HG03039 (cell line): ENCODE measurements at regions not wholly inside any gene's neighbourhood (a gene's known extent, or its start where the extent isn't known, plus 50 kb on each side); places are given as distances from the start of the nearest gene placed in this dataset.

Experiments
- ATAC-seq: cut with Tn5 transposase; IDR thresholded peaks from one replicate; pipeline ENCODE4 v1.9.1; 2021; ENCODE audit warnings: mild to moderate bottlenecking, moderate library complexity; ENCODE audit not compliant: unreplicated experiment

DNA sequence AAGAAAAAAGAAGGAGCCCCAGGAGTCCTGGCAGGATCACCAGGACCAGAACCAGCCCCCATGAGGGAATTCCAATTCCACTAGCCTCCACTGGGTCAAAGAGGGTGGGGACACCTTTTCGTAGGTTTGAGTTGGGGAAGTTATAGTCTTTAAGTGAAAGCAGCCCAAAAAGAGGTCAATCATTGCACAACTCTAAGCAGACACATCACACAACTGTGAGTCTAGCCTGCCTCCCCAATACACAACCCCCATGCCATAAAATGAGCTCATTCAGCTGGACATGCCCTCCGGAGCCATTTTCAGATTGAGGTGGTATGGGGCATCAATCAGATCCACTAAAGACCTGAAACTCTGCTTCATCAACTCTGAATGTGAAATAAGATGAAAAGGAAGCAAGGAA is 179.9 kb downstream of the NPHP4 start:
- no peak for ATAC-seq

DNA sequence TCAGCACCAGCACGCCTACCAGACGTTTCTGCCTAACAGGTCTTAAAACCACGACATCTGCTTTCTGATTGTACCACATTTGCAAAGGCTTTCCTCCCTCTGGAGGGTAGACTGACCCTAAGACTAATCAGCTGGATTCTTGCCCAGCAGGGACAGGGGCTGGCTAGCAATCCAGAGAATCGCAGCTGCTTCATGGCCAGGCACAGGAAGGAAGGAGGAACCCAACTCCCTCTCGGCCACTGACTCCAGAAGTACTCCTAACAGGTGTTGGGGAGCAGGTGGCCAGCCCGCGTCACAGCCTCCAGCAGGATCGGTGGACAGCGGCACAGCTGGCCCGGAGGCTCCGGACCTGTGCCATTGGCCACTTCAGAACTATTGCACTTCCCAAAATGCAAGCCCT is 180.8 kb downstream of the NPHP4 start:
- no peak for ATAC-seq

DNA sequence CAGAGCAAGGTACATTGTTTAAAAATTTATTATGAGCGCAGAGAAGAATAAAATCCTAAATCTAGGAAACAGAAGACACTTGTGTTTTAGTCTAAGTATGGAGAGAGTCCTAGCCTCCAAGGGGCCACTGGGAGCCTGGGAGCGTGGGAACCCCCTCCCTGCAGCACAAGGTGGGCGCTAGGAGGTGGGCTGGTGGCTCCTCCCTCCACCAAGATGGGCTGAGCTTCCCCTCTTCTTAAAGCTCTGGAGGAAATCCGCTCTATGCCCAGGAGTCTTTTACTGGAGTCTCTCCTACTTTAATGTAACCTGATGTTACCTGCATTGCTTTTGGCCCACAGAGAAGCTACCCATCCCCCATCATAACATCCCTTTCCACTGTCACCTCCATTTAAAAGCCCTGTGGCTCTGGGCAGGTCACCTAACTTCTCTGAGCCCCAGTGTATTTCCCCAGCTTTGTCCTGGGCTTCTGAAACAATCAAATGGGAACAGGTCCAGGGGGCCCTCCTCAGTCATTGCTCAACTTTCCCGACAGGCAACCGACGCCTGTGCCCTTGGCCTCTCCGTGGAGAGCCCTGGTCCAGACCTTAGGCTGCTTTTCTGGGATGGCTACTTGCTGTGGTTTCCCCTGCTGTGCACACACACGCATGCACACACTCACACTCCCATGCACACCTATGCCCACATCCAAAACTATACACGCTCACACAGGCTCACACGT is 181.5 kb downstream of the NPHP4 start:
- no peak for ATAC-seq

DNA sequence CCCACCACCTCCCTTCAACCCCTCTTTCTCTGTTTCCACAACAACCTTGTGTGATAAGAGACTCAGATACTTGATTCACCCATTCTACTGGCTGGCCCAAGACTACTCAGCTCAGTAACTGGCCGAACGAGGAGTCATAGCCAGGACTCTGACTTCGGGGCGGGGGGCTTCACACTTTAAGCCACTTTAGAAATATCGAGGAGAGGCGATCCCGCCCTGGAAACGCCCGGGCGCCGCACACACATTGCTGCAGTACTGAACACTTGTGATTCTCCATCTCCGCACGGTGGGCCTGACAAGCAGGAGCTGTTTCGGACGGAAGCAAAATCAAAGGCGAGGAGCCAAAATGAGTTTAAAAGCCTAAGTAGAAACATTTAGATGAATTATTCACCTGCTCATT is 182.1 kb downstream of the NPHP4 start:
- ATAC-seq, result no peak

DNA sequence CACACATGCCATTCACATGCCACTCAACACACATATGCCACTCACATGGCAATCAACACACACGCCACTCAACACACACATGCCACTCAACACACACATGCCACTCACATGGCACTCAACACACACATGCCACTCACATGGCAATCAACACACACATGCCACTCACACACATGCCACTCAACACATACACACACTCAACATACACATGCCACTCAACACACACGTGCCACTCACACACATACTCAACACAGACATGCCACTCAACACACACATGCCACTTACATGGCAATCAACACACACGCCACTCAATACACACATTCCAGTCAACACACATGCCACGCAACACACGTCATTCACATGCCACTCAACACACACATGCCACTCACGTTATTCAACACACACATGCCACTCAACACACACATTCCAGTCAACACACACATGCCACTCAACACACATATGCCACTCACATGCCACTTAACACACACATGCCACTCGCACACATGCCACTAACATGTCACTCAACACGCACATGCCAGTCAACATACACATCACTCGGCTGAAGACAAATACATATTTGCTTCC is 182.9 kb downstream of the NPHP4 start:
- ATAC-seq, result no peak

DNA sequence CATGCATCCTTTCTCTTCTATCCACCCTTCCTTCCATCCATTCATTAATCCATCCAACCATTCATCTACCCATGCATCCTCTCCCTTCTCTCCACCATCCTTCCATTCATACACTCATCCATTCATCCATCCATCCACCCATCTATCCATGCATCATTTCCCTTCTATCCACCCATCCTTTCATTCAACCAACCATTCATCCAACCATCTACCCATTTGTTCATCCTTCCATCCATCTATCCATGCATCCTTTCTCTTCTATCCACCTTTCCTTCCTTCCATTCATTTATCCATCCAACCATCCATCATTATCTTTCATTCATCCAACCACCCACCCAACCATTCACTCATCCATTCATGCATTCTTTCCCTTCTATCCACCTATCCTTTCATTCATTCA is 188.4 kb downstream of the NPHP4 start:
- no peak for ATAC-seq

DNA sequence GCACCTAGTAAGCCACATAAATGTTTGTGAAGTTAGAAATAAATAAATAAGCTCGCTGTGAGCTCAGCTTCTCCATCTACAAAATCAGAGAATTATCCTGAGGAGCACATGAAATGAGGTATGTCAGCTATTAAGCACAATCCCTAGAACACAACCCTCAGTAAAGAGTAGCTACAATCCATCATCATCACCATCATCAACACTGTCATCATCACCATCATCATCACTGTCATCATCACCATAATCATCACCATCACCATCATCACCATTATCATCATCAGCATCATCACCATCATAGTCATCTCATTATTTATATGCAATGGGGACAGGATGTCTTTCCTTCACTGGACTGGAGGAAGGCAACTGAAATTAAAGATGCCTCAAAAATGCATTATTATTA is 189.6 kb downstream of the NPHP4 start:
- no peak for ATAC-seq

DNA sequence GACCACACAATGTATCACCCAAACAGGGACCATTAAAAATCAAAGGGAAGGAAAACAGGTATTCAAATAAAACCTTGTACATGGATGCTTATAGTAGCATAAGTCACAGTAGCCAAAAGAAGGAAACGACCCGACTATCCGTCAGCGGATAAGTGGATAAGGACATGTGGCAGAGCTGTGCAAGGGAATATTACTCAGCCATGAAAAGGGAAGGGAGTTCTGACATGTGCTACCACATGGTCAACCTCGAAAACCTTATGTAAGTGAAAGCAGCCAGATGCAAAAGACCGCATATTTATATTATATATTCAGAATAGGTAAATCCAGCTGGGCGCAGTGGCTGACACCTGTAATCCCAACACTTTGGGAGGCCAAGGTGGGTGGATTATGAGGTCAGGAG is 193.3 kb downstream of the NPHP4 start:
- ATAC-seq, result no peak

DNA sequence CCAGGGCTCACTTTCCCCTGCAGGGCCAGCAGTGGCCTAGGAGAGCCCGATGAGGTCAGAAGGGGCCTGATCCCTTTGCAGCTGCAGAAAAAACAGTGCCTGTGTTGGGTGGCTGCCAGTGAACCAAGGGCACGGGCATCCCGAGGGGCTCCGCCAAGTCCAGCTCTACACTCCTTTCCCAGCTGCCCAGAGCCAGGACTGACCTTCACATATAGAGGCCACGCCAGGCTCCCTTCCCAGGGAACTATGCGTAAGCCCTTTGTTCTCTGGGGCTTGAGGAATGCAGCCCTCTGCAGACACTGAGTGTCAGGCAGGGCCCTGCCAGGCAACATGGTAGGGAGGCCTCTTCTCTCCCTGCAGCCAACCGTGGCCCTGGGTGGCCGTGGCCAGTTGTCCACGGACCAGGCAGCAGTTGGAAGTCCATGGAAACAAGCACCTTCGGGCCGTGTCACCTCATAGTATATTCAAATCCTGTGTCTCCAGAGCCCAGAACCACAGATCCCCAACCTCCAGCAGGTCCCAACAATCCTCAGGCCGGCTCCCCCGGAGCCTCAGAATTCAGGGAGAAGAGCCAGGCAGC is 194.0 kb downstream of the NPHP4 start:
- no peak for ATAC-seq

DNA sequence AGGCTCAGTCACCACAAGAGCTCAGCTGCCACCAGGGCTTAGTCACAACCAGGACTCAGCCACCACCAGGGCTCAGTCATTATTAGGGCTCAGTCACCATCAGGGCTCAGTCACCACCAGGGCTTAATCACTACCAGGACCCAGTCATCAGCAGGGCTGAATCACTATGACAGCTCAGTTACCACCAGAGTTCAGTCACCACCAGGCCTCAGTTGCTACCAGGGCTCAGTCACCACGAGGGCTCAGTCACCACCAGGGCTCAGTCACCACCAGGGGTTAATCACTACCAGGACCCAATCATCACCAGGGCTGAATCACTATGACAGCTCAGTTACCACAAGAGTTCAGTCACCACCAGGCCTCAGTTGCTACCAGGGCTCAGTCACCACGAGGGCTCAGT is 196.2 kb downstream of the NPHP4 start:
- no peak for ATAC-seq

DNA sequence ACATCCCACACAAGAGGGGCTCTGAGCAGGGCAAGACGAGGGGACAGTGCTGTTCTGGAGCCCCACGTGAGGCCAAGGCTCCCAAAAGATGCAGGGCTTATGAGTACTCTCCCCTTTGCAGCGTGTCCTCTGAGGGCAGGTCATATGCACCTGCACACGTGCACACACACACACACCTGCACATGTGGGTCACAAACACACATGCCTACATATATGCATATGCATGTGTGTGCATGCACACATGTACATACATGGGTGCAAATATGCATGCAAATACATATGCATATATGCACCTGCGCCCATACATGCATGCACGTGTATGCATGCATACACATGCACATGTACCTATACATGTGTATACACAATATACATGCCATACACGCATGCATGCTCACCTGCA is 197.9 kb downstream of the NPHP4 start:
- no peak for ATAC-seq

DNA sequence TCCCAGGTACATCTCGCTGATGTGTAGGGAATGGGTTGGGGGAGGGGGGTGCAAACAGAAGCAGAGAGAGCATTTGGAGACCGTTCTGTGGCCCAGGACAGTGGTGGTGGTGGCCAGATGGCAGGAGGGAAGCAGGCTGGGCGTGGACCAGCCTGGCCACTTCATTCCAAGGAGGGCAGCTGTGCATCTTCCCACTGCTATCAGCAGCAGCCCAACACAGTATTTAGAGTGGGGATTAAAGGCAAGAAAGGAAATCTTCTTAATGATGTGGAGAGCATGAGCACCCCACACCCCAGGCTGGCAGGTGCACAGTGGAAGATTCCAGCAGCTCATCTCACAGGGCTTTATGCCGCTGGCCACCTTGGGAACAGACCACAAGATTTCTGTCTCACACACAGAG is 198.7 kb downstream of the NPHP4 start:
- no peak for ATAC-seq

DNA sequence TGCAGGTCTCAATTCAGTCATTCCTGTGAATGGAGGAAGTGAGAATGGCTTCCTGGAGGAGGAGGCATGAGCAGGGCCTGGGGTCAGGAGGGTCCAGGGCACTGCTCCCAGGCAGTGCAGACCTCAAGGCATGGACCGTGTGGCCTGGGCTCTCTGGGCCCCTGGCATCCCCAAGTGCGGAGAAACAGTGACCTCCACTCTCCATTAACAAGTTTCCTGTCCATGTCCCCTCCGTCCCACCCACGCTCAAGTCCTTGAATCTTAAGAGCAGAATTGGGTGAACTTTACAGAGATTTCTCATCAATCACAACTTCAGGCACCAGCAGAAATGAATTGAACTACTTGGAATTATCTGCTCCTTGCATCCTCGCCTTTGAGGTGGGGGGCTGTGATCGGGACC is 211.1 kb downstream of the NPHP4 start:
- ATAC-seq, result no peak

DNA sequence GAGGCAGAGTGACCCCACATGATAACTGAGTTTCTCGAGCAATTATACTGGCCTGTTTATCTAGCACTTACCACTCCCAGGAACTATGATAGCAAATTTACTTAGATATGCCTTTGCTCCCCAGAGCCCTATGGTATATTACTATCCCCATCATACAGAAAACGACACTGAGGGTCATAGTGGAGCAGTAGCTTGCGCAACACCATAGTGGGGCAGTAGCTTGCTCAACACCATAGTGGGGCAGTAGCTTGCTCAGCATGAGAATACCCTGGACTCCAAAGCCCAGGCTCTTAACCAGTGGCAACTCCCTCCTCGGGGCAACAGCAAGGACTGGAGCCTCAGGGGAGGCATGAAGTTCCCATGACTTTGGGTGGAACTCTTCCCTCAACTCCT is 211.9 kb downstream of the NPHP4 start:
- no peak for ATAC-seq

DNA sequence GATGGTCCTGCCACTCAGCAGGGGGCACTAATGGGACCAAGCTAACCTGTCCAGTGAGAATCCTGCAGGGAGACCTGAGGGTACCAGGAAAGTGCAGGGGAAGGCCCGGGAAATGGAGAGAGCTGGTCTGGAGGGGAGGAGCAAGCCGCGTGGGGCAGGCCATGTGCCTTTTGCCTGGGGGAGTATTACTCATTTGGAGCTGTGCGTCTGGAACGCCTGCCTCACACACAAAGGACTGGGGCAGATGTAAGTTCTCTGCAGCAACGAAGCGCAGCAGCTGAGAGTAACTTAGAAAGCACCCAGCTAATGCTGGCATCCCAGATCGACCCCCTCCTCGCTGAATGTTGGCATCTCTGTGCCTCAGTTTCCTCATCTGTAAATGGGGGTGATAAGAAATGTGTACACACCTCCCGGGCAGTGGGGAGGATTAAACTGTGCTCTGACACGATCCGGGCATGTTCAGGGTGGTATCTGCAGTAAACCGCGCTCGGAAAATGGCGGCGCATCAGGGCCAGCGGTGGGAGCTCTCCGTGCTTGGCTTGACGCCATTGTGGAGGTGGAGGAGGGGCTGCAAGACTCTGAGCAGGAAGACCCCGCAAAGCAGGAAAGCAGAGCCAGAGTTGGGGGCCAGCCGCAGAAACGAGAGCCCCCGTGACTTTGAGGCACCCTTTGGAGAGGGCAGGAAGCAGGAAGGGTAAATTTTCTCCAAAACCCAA is 212.5 kb downstream of the NPHP4 start:
- ATAC-seq, result no peak

DNA sequence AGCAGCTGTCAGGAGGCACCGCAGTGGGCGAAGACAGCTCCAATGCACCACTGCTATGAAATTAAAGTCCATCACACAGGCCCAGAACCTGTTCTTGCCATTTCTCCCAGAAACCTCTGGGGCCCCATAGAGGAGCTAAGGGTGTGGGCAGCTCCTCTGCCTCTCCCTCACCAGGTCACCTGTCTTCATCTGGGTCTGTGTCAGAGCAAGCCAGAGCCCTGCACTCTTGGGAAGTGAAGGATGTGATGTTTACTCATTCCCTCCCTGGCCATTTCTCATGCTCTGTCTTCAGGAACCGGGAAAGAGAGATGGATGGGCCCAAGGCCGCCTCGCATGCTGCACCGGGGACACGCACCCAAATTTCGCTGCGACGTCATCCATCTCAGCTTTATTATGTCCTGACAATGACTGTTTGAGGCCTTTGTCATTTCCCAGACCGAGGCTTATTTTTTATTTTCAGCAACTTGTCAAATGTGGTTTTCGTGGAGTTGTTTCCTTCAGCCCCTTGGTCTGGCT is 216.1 kb downstream of the NPHP4 start:
- ATAC-seq, result no peak

DNA sequence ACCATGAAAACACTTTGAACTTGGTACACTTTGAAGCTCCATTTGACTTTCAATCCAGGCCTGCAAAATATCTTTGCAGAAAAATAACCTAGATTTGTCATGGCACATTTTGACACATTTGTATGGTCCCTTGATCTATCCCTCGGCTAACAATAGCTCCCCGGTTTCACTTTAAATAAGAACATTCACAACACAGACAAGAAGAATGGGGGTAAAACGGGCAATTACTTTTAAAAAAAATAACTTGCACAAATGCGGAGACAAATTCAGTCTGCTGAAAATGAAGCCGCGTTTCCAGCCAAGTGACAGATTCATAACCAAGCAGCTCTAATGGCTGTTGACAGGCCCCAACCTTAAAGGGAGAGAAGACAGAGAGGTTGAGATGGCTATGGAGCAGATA is 218.2 kb downstream of the NPHP4 start:
- no peak for ATAC-seq

DNA sequence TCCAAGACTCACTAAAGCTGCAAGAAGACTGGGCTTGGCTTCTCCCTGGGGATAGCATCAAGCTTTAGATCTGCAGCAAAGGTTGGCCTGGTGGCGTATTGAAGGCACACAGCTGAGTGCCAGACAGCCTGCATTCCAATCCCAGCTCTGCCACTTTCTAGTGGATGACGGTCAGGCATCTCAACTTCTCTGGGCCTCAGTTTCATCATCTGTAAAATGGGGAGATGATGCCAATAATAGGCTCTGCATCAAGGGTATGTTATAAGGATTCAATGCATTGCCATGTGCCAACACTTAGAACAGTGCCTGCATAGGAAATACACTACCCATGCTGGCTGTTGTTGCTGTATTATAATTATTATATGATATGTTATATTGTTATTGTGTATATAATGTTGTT is 220.4 kb downstream of the NPHP4 start:
- no peak for ATAC-seq

DNA sequence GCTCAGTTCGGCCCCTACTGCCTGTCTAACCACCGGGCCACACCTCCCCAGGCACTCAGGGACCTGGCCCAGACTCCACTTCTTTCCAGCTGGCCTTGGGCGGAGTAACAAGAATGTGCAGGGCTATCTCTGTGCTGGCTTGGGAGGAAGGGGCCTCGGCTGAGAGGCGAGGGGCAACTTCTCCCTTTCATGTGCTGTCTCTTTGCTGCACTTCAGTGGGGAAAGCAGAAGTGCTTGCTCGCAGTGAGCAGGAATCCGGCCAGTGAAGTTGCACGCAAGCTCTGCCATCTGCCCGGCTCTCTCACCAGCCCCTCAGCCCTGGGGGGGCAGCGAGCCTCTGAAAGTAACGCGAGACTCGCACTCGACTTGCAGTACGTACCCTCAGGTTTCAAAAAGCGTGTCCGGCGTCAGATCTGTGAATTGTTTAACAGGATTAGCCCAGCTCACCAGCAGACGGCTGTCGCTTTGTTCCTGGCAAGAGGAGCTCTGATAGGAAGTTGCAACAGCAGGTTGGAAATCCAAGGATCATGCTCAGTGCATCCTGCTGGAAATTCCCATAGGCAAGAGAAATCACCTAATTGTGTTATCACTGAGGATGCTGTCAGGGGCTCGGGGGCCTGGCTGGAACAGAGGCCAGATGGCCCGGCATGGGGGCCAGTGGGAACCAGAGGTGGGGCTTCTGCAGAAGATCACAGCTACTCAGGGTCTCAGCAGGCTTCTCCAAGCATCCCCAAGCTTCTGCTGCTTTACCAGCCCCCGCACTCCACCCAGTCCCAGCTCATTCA is 221.1 kb downstream of the NPHP4 start:
- no peak for ATAC-seq

DNA sequence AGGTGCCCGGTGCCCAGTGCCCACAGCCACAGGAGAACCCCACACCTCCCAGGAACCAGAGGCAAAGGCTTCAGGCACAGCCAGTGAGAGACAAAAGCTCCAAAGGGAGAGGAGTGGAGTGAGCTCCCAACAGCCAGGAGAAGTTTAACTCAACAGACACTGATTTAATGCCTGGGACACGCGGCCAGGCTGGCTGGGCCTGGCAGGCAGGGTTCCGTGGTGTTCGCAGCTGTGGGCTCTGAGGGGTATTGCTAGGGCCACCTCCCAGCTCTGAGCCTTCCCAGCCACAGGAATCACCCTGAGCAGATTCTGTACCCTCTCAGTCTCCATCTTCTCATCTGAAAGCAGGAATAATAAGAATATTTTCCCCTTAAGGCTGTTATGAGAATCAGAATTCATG is 222.5 kb downstream of the NPHP4 start:
- ATAC-seq, result no peak

DNA sequence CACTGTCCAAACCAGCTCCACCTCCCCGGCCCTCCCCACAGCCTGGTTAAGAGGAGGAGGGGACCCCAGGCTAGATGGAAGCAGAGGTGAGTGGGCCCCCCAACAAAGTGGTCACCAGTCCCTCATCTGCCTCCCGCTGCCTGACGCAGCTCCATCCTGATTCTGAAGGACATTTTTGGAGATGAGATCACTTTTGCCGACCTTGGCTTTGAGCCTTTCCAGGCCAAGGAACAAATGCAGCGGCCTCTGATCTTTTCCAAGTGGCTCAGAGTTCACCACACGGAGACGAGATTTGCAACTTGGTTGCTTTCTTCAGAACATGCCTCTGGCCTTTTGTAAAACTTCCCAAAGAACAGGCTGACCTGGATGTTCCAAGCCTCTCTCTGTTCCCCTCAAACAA is 223.1 kb downstream of the NPHP4 start:
- no peak for ATAC-seq
